ENCODE measurements at regions not wholly inside any gene's neighbourhood (a gene's known extent, or its start where the extent isn't known, plus 50 kb on each side); places are given as distances from the start of the nearest gene placed in this dataset.

- DNase-seq = no peak
Measured at GRCh38 chr1:96011606-96012005, 710.0 kb upstream of the PTBP2 start.

- DNase-seq = no peak
Measured at GRCh38 chr1:96016219-96016618, 705.4 kb upstream of the PTBP2 start.

- no peak for DNase-seq
Measured at GRCh38 chr1:96020378-96020777, 701.2 kb upstream of the PTBP2 start.

GRCh38 chr1:96025062-96025461 is 696.5 kb upstream of the PTBP2 start:
- DNase-seq = no peak

GRCh38 chr1:96028071-96028470 is 693.5 kb upstream of the PTBP2 start:
- DNase-seq = no peak

- no peak for DNase-seq
Measured at GRCh38 chr1:96030312-96030711, 691.3 kb upstream of the PTBP2 start.

- no peak for DNase-seq
Measured at GRCh38 chr1:96034006-96034405, 687.6 kb upstream of the PTBP2 start.

GRCh38 chr1:96036763-96037162 is 684.8 kb upstream of the PTBP2 start:
- no peak for DNase-seq

GRCh38 chr1:96038636-96039035 is 682.9 kb upstream of the PTBP2 start:
- no peak for DNase-seq

- DNase-seq = no peak
Measured at GRCh38 chr1:96039910-96040309, 681.7 kb upstream of the PTBP2 start.

- DNase-seq = no peak
Measured at GRCh38 chr1:96041470-96041869, 680.1 kb upstream of the PTBP2 start.

- DNase-seq = no peak
Measured at GRCh38 chr1:96048572-96049212, 672.9 kb upstream of the PTBP2 start.

- no peak for DNase-seq
Measured at GRCh38 chr1:96049759-96050409, 671.7 kb upstream of the PTBP2 start.

GRCh38 chr1:96059276-96059675 is 662.3 kb upstream of the PTBP2 start:
- DNase-seq = no peak

GRCh38 chr1:96059736-96060135 is 661.8 kb upstream of the PTBP2 start:
- DNase-seq = no peak

GRCh38 chr1:96060621-96061020 is 661.0 kb upstream of the PTBP2 start:
- DNase-seq = no peak

GRCh38 chr1:96072021-96072420 is 649.6 kb upstream of the PTBP2 start:
- DNase-seq = no peak

- DNase-seq = no peak
Measured at GRCh38 chr1:96073100-96073499, 648.5 kb upstream of the PTBP2 start.

- DNase-seq = no peak
Measured at GRCh38 chr1:96074422-96074821, 647.2 kb upstream of the PTBP2 start.

GRCh38 chr1:96074876-96075577 is 646.6 kb upstream of the PTBP2 start:
- no peak for DNase-seq

GRCh38 chr1:96075704-96076455 is 645.7 kb upstream of the PTBP2 start:
- DNase-seq = no peak

- DNase-seq = no peak
Measured at GRCh38 chr1:96076589-96076988, 645.0 kb upstream of the PTBP2 start.

- no peak for DNase-seq
Measured at GRCh38 chr1:96079581-96079980, 642.0 kb upstream of the PTBP2 start.
